GM19239 (cell line): ENCODE measurements at regions not wholly inside any gene's neighbourhood (a gene's known extent, or its start where the extent isn't known, plus 50 kb on each side); places are given as distances from the start of the nearest gene placed in this dataset.
"Not testable (repeated sequence)": the region's sequence is repeated elsewhere in the genome, so short reads cannot be mapped to it uniquely, and the experiment has no call there.

ENCODE experiments used
- DNase-seq: peaks from one replicate; pipeline ENCODE4 v3.0.0; 2011; ENCODE audit warnings: low spot score; ENCODE audit not compliant: insufficient read length
- FAIRE-seq: peaks from 2 replicates; lab custom pipeline; 2011; peaks lifted over from hg19 to GRCh38; lab: Jason Lieb, UNC

DNA sequence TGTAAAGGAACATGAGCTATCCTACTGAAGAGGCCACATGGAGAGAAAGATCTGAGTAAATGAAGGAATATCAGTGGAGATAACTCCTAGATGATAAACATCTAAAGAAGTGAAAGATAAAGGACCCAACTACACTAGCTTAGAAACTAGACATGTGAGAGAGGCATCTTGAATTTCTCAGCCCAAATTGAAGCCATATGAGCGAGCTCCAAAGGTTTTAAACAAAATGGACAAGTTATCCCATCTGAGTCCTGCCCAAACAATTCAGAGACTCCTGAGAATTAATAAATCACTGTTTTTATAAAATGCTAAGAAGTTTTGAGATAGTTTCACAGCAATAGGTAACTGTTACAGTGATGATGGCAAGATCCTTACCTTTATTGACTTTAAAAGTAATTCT lies 438.9 kb downstream of the NAV3 start:
- no peak for DNase-seq
- no peak for FAIRE-seq

DNA sequence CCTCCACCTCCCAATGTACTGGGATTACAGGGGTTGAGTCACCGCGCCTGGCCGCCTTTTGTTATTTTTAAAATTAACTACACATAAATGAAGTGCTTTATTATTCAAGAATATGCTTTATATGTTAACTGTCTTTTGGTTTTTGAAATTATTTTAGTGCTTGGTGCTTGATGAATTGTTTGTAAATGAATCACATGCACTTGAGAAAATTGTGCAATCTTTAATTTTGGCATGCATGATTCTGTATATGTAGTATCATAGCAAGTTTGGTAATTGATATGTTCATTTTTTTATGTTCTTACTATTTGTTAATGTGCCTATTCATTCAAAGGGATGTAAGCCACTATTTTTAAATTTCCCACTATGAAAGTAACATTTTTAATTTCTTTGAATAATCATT lies 440.9 kb downstream of the NAV3 start:
- no peak for FAIRE-seq
- DNase-seq = no peak

DNA sequence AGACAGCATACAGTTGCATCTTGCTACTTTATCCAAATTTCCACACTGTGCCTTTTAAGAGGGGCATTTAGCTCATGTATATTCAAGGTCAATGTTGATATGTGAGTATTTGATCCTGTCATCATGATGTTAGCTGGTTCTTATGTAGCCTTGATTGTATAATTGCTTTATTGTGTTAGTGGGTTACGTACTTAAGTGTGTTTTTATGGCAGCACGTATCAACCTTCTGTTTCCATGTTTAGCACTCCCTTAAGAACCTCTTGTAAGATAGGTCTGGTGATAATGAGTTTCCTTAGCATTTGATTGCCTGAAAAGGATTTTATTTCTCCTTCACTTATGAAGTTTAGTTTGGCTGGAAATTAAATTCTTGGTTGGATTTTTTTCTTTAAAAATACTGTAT lies 445.2 kb downstream of the NAV3 start:
- DNase-seq (no peak), FAIRE-seq (no peak)

DNA sequence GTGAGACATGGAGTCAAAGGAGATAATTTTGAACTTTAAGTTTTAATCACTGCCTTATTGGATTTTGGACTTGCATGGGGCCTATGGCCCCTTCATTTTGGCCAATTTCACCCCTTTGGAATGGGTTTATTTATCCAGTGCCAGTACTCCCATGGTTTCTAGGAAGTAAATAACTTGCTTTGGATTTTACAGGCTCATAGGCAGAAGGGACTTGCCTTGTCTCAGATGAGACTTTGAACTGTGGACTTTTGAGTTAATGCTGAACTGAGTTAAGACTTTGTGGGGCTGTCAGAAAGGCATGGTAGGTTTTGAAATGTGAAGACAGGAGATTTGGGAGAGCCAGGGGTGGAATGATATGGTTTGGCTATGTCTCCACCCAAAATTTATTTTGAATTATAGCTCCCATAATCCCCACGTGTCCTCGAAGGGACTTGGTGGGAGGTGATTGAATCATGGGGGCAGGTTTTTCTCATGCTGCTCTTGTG lies 448.1 kb downstream of the NAV3 start:
- DNase-seq (no peak), FAIRE-seq (no peak)

DNA sequence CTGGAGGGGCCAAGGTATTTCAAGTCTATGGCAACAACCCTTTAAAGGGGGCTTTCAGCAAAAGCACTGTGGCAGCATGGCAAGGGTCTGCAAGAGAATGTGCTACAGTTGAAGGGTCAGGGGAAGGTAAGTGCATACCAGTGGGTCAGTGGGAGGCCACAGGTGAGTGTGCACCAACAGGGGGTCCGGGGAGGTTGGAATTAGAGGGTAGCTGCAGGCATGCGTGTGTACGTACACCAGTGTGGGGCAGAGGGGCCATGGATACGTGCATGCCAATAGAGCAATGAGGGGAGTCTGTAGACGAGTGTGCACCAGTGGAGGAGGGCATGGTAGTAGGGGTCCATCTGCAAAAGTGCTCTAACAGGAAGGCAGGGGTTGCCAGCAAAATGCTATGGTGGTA lies 448.9 kb downstream of the NAV3 start:
- no peak for FAIRE-seq

DNA sequence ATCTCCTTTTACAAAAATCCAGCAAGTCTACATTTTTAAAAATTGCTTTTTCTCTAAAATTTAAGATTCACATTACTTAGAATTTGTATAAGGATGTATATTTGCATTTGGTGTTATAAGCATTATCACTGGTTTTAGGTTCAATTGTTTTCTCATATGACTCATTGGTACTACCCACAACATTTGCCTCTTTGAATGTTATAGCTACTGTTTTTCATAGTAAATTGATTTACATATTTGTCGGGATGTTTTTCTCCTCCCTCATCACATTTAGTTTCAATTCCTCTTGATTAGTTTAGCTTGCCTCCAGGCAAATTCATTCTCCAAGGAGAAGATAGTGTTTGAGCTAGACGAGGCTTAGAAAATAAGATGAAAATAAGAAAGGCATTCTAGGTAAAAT lies 450.4 kb downstream of the NAV3 start:
- not testable (repeated sequence) for DNase-seq, FAIRE-seq

More for the DNA sequence above, 448.9 kb downstream of the NAV3 start:
- no peak for DNase-seq

DNA sequence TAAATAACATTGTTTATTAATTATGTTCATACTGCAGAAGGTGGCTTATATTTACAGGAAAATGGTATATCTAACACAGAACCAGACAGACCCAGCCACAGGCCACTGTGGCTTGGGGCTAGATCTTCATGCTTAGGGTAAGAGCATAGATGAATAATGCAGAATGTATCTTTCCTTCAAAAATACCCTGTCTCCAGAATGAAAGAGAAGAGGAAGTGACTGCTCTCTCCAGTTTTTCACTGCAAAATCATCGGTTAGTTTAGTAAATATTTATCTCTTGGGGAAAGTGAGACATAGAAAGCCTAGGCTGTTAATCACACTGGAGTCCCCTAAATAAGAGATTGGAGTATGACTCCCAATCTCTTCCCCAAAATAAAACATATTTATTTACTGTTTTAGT lies 453.7 kb downstream of the NAV3 start:
- no peak for DNase-seq
- FAIRE-seq = no peak

DNA sequence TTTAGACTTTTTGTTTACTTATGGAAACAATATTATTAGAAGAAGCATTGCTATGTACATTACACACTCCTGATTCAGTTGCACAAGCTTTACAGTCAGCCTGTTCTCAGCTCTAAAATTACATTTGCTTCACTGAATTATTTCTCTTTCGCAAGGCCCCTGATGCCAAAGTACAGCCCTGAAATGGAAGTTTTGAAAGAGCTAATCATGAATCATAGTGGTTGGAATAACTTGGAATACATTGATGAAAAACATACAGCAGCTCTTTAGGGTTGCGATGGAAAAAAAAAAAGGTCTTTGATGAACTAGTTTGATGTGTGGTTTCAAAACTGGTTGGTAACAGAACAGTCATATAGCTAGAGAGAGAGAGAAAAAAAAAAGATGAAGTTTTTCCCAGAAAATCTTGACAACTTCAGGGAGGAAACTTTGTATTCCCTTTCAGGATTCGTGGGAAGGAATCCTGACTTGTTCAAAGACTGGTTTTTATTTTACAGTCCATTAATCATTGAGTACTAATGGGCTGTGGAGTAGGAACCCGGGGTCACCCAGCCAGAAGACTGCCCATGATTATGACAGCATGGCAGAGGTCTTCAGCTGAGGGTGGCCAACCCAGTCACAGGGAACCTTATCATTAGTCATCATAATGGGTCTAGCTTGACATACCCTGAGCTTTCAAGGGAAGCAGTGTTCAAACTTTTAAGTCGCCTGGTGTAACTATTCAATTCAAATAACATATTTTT lies 460.1 kb downstream of the NAV3 start:
- no peak for FAIRE-seq
- DNase-seq = no peak

DNA sequence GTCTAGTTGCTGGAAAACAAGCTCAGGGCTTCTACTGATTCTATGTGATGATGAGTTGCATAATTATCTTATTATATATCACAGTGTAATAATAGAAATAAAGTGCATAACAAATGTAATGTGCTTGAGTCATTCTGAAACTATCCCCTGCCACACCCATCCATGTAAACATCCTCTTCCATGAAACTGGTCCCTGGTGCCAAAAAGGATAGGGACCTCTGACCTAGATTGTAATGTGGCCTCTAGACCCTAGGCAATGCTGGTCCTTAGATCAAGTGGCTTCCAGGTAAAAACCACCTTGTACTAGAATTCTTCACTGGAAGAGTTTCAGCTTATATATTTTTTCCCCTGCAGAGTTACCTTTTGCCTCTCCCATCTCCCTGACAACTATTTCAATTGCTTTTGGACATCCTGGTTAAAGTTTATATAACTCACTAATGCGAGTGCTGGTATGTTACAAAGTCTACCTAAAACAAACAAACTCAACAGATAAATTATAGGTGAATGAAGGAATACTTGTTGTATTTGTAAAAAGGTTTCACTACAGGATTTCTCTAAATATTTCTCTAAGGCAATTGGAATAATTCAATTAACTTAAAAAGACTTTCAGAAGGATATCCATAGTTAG lies 462.5 kb downstream of the NAV3 start:
- DNase-seq (no peak), FAIRE-seq (no peak)

DNA sequence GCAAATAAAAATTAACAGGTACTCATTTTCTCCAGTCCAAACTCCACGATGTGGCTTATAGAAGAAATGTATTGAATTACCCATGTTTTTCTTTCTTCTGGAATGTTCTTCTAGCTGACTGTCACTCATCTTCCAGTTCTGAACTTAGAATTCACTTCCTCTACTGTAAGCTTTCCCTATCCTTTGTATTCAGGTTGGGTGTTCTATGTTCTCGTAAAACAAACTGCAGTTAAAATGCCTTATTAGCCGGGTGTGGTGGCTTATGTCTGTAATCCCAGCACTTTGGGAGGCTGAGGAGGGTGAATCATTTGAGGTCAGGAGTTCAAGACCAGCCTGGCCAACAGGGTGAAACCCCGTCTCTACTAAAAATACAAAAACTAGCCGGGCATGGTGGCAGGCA lies 470.6 kb downstream of the NAV3 start:
- not testable (repeated sequence) for DNase-seq, FAIRE-seq

DNA sequence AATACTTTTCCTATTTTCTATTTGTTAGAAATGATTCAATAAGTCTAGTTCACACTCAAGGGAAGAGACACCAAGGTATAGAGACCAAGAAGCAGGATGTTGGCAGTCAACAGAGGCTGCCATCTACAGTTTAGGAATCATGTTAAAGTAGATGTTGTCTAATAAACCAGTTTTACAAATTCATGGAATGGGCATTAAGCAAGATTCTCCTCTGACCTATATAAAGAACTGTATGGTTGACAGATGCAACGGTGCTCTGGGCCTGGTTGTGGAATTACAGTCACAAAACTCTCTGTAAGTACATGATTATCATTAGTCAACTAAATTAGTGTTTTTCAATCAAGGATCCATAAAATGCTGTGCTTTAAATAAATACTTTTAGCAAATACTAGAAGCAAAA lies 475.1 kb downstream of the NAV3 start:
- DNase-seq (no peak), FAIRE-seq (no peak)

DNA sequence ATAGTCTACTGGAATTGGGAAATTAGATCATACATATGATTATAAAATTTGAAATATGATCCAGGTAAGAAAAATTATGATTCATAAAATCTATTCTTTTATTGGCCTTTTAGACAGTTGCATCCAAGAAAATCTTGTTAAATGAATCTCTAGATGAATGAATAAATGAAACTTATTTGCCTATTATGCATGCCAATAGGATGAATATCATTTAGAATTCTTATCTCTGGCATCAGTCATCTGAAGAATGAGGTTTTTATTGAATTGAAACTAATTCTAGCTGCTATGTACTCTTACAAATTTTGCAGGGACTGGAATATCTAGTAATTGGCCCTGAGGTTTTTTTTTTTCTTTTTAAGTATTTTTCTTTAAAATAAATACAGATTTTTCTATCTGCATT lies 475.5 kb downstream of the NAV3 start:
- no peak for FAIRE-seq
- DNase-seq = no peak

DNA sequence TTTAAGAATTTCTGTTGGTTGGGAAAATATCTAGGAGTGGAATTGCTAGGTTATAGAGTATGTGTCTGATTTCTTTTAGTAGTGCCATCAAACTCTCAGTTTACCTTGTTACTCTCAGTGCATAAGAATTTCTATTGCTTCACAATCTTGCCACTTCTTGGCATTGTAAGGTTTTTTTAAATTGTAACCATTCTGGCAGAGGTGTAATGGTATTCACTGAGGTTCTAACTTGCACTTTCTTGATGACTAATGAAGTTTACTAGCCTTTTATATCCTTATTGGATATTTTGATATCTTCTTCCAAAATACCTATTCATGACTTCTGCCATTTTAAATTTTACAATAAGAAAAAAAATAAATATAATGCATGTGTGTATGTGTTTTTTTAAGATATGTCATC lies 478.0 kb downstream of the NAV3 start:
- no peak for DNase-seq
- FAIRE-seq = no peak

DNA sequence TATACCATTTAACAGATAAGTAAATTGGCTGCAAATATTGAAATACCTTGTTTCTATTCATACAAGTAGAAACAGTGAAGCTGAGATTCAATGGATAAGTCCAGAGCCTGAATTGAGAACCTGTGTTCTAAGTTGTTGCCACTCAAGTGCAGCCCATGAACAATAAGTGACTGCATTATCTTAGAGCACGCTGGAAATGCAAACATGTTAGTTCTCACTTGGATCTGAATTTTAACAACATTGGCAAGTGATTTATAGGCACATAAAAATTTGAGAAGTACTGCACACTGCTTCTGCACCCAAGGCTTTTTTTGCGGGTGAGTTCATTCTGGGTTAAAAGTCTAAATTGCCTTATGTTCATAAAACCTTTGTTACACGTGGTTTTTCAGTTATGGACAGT lies 484.3 kb downstream of the NAV3 start:
- DNase-seq = no peak
- FAIRE-seq = no peak

DNA sequence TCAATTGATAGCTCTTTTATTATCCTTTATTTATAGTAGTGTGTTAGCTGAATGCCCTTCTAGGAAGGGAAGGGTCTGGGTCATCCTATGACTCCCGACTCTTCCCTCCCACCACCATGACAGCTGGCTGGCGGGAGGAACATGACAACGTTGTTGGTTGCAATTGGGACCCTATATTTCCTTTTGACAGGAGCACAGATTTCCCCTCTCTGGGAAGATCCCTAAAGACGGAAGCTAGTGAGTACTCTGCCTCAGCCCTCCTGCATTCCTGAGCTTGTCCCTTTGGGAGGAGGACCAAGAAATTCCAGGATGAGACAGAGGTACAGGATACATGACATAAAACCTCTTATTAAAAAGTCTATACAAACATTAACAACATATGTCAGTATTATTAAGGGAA lies 485.4 kb downstream of the NAV3 start:
- FAIRE-seq (no peak), DNase-seq (no peak)

DNA sequence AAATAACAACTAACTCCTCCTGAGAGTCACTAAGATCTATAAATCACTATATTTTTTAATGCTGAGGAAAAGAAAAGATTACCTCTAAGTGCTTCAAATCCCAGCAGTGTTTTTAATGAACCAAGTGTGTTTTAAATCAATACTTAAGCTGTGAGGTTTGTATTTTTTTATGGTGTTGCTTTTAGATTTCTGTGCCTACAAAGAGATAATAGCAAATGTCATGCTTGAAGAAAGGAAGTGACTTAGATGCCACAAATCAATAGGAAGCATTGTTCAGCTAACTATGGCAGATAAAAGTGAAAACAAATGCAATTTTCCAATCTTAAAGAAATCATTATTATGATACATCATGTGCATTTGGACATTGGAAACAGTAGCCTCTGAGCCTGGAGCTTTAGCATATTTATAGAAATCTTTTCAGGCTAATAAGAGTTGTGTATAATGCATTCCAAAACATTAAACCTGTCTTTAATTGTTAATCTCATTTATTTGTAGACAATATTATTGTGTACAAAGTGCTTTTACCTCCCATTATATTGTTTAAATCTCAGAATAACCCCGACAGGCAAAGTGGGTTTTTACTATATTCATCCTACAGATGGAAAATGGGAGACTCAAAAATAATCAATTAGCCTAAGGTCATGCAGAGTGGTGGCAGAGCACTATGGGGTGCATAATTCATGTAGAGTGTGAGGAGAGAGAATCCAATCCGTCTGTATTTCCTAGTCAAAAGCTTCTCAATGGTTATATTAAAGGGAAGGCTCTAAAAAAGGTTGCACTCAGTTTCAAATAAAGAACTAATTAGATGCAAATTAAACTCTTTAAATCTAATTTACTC lies 486.2 kb downstream of the NAV3 start:
- FAIRE-seq = no peak

DNA sequence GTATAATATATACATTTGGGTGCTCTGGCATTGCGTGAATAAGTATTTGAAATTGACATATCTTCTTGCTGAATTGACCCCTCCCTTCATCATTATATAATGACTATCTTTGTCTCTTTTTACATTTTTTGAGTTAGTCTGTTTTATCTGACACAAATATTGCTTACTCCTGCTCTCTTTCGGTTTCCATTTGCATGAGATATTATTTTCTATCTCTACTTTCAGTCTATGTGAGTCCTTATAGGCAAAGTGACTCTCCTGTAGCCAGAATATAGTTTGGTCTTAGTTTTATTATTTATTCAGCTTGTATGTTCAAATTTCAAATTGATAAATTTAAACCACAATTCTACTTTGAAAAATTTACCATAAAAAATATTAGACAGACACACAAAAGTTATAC lies 491.0 kb downstream of the NAV3 start:
- FAIRE-seq (no peak), DNase-seq (no peak)

More for the DNA sequence above, 486.2 kb downstream of the NAV3 start:
- DNase-seq = no peak

DNA sequence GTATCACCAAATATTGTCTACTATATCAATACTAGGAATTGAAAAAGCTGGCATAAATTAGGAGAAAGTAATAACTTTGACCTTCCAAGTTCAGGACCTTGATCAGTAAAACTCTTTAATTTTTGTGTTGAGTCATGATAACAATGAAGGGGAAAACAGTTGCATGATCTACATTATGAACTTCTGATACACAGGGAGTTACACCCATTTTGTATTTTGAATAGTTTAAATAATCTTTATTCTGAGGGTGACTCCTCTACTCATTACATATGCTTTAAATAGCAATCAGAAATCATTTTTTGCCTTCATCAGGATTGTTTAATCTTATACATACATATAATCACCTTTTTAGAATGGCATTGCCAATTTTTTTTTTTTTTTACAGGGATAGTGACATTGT lies 492.5 kb downstream of the NAV3 start:
- DNase-seq (no peak), FAIRE-seq (no peak)

DNA sequence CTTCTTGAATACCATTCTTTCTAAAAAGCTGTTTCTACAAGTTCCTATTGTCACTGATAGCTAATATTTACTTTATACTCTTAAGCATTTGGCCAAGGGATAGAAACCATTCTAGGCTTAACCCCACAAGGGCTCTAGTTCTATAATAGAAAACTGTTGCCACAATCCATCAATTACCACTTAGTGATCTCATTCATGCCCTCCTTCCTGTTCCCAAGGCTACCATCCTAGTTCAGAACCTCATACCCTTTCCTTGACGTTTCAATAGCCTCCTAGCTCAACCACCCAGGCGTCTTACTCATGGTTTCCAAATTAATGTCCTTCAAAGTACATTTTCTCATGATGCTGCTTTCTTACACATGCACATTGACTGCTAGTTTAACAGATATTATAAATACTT lies 493.5 kb downstream of the NAV3 start:
- no peak for FAIRE-seq
- DNase-seq = no peak

DNA sequence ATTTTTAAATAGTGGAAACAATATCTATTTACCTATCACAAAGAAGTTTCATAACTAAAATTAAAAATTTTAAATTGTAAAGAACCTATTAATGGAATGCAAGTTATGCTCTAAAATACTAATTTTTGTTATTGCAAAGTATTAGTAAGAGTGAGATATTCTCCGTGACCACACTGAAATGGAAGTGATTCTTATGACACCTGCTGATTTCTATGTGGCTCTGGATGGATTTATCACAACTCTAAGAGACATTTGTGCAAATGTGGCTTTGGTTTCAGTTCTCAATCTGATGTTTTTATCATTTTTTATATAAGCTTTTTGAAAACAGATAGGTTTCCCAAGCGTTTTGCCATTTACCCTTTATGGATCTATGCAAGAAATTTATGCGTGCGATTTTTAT lies 497.8 kb downstream of the NAV3 start:
- DNase-seq (no peak), FAIRE-seq (no peak)

DNA sequence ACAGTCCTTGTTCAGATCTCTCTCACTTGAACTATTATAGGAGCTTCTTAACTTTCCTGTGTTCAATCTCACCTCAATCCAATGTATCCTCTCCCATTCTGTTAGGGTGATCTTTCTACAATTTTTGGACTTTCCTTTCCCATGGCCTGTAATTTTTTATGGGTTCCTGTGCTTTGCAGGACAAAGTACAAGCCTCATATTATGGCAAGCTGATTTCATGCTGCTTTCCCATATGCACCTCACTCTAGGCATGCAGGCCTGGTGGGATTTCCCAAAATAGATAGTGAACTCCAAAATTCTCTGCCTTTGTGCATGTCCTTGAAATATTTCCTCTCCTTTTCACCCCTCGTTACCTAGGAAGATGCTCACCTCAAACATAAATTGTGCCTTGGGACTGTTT lies 499.4 kb downstream of the NAV3 start:
- no peak for DNase-seq
- no peak for FAIRE-seq
